ENCODE measurements at regions not wholly inside any gene's neighbourhood (a gene's known extent, or its start where the extent isn't known, plus 50 kb on each side); places are given as distances from the start of the nearest gene placed in this dataset.

GRCh38 chr3:184480831-184481230 lies 80.8 kb upstream of the EPHB3 start:
- H3K4me3 ChIP-seq: no peak overlapping the region
- DNase-seq: no peak
- no peak for TF ChIP-seq POLR2AphosphoS5 (IDR thresholded peaks at IDR 0.05)
- TF ChIP-seq CTCF (IDR thresholded peaks at IDR 0.05 in 8 of 11, conservative IDR thresholded peaks at IDR 0.05 in 3 of 11): no peak
- TF ChIP-seq POLR2A (IDR thresholded peaks at IDR 0.05): no peak
- H3K36me3 ChIP-seq: no peaks in the 10 kb centered on the region
- no peak overlapping the region for H3K27ac ChIP-seq
- 78 to 93% (median 82%) methylated on average over 2 of the region's 2 CpGs for WGBS, 5 donors
- H3K27me3 ChIP-seq (replicated peaks in 1 of 7): peaks cover 0 to 22% (median 0%) of the 10 kb centered on the region in 7 donors
- H3K9me3 ChIP-seq: peaks cover 0 to 4% (median 0%) of the 10 kb centered on the region in 8 donors
- intact Hi-C loops (cut with DNase I; ENCODE audit: low total_unique reads): no loop called here
- no peaks in the 10 kb centered on the region for H3K4me1 ChIP-seq

GRCh38 chr3:184481984-184482671 lies 79.5 kb upstream of the EPHB3 start:
- 73 to 87% (median 77%) methylated on average over 7 of the region's 7 CpGs for WGBS, 5 donors
- H3K36me3 ChIP-seq: no peaks in the 10 kb centered on the region
- H3K4me3 ChIP-seq: no peak overlapping the region
- H3K9me3 ChIP-seq: peaks cover 0 to 4% (median 0%) of the 10 kb centered on the region in 8 donors
- H3K4me1 ChIP-seq: no peaks in the 10 kb centered on the region
- H3K27me3 ChIP-seq (replicated peaks in 1 of 7): peaks cover 0 to 21% (median 0%) of the 10 kb centered on the region in 7 donors
- no peak for TF ChIP-seq CTCF (IDR thresholded peaks at IDR 0.05 in 8 of 11, conservative IDR thresholded peaks at IDR 0.05 in 3 of 11)
- TF ChIP-seq POLR2A (IDR thresholded peaks at IDR 0.05): no peak
- TF ChIP-seq POLR2AphosphoS5 (IDR thresholded peaks at IDR 0.05): no peak
- intact Hi-C loops (cut with DNase I; ENCODE audit: low total_unique reads): no loop called here
- no peak for DNase-seq
- H3K27ac ChIP-seq: no peak overlapping the region

- Histone ChIP-seq H3K27ac (no peak overlapping the region), H3K4me1 (no peaks in the 10 kb centered on the region), H3K27me3 (replicated peaks in 1 of 7) (peaks cover 0 to 16% (median 3%) of the 10 kb centered on the region in 7 donors), H3K9me3 (no peaks in the 10 kb centered on the region), H3K36me3 (no peaks in the 10 kb centered on the region), H3K4me3 (no peak overlapping the region)
- DNase-seq: no peak
- intact Hi-C loops (cut with DNase I; ENCODE audit: low total_unique reads): no loop called here
- 62 to 82% (median 75%) methylated on average over 2 of the region's 2 CpGs for WGBS, 5 donors
- TF ChIP-seq CTCF (IDR thresholded peaks at IDR 0.05 in 8 of 11, conservative IDR thresholded peaks at IDR 0.05 in 3 of 11) (no peak), POLR2A (IDR thresholded peaks at IDR 0.05) (no peak), POLR2AphosphoS5 (IDR thresholded peaks at IDR 0.05) (no peak)
Measured at GRCh38 chr3:184485241-184485640, 76.3 kb upstream of the EPHB3 start.

GRCh38 chr3:184485906-184486305 lies 75.7 kb upstream of the EPHB3 start:
- Histone ChIP-seq H3K27ac (no peak overlapping the region), H3K4me3 (no peak overlapping the region), H3K9me3 (no peaks in the 10 kb centered on the region), H3K27me3 (replicated peaks in 1 of 7) (peaks cover 0 to 9% (median 1%) of the 10 kb centered on the region in 7 donors), H3K4me1 (peaks cover 0 to 2% (median 0%) of the 10 kb centered on the region in 6 donors), H3K36me3 (no peaks in the 10 kb centered on the region)
- DNase-seq: no peak
- intact Hi-C loops (cut with DNase I; ENCODE audit: low total_unique reads): no loop called here
- WGBS, 5 donors: 90 to 97% (median 96%) methylated on average over 3 of the region's 3 CpGs
- TF ChIP-seq CTCF (IDR thresholded peaks at IDR 0.05 in 8 of 11, conservative IDR thresholded peaks at IDR 0.05 in 3 of 11) (no peak), POLR2AphosphoS5 (IDR thresholded peaks at IDR 0.05) (no peak), POLR2A (IDR thresholded peaks at IDR 0.05) (no peak)

All from spleen (tissue), 11 donors.